H1 (cell line): ENCODE measurements at regions not wholly inside any gene's neighbourhood (a gene's known extent, or its start where the extent isn't known, plus 50 kb on each side); places are given as distances from the start of the nearest gene placed in this dataset.

Experiments
- CTCF ChIA-PET: fragments of 300-600 bp; sonication (Branson Sonifier 250); formaldehyde crosslinking; loops from one replicate; lab custom pipeline; 2021; ENCODE audit not compliant: partially characterized antibody; lab: Charles Lee
- POLR2A ChIA-PET: fragments of 300-600 bp; sonication (Branson Sonifier 250); formaldehyde crosslinking; loops from one replicate; lab custom pipeline; 2021; ENCODE audit warnings: inconsistent platforms; ENCODE audit not compliant: partially characterized antibody; lab: Charles Lee
- DNase-seq, 2 experiments: peaks; one replicate each; pipeline versions ENCODE4 v3.0.0 to v3.0.0-alpha.2; 2010 to 2022; ENCODE audit warnings: low spot score in 2 of 2, low read depth in 1 of 2, mixed read lengths in 1 of 2
- FAIRE-seq: peaks from 2 replicates; lab custom pipeline; 2011; peaks lifted over from hg19 to GRCh38; lab: Jason Lieb, UNC
- H2AFZ ChIP-seq: 2 replicates; pipeline ENCODE4 v1.8.1; 2012; ENCODE audit warnings: low read length, inconsistent platforms
- H2AK5ac ChIP-seq: 2 replicates; pipeline ENCODE4 v1.6.1; 2013; ENCODE audit warnings: low read depth, low read length
- H2BK120ac ChIP-seq: replicated peaks from 2 replicates; pipeline ENCODE3; 2013; ENCODE audit warnings: low read depth, low read length, inconsistent platforms
- H2BK12ac ChIP-seq: 2 replicates; pipeline ENCODE4 v1.6.1; 2013; ENCODE audit warnings: low read depth, low read length
- H2BK15ac ChIP-seq: 2 replicates; pipeline ENCODE4 v1.6.1; 2013; ENCODE audit warnings: low read length
- H2BK20ac ChIP-seq: 2 replicates; pipeline ENCODE4 v1.6.1; 2013; ENCODE audit warnings: low read length
- H2BK5ac ChIP-seq: 2 replicates; pipeline ENCODE4 v1.6.1; 2013; ENCODE audit warnings: low read depth, low read length
- H3K14ac ChIP-seq: 2 replicates; pipeline ENCODE4 v1.6.1; 2013; ENCODE audit warnings: inconsistent platforms; ENCODE audit not compliant: insufficient read length
- H3K18ac ChIP-seq: 2 replicates; pipeline ENCODE4 v1.6.1; 2013; ENCODE audit warnings: low read length; ENCODE audit errors: extremely low read depth
- H3K23ac ChIP-seq: 2 replicates; pipeline ENCODE4 v1.6.1; 2013; ENCODE audit warnings: inconsistent platforms; ENCODE audit not compliant: insufficient read length
- H3K23me2 ChIP-seq: 2 replicates; pipeline ENCODE4 v1.6.1; 2013; ENCODE audit warnings: low read depth, low read length
- H3K27ac ChIP-seq: 2 replicates; pipeline ENCODE4 v1.6.1; 2011; ENCODE audit warnings: low read depth, low read length, inconsistent platforms
- H3K27me3 ChIP-seq, 4 experiments: replicated peaks in 1 of 4; 1 replicate in 1 of 4; 2 replicates in 3 of 4; pipeline versions ENCODE4 v1.6.1 to v1.8.1; 2011 to 2013; ENCODE audit warnings: low read length in 3 of 4, mild to moderate bottlenecking in 3 of 4, inconsistent platforms in 2 of 4, mixed read lengths in 2 of 4, moderate library complexity in 1 of 4; ENCODE audit not compliant: control insufficient read depth in 3 of 4, insufficient read depth in 3 of 4; ENCODE audit errors: extremely low read depth in 1 of 4
- H3K36me3 ChIP-seq, 4 experiments: 2 replicates each; pipeline versions ENCODE4 v1.6.1 to v1.8.1; 2011 to 2013; ENCODE audit warnings: mild to moderate bottlenecking in 4 of 4, low read length in 3 of 4, moderate library complexity in 2 of 4, control low read depth in 1 of 4, inconsistent platforms in 1 of 4; ENCODE audit not compliant: insufficient read depth in 4 of 4, control insufficient read depth in 2 of 4
- H3K4ac ChIP-seq: replicated peaks from 2 replicates; pipeline ENCODE3; 2013; ENCODE audit warnings: low read length, low read depth, mixed read lengths, inconsistent platforms; ENCODE audit not compliant: insufficient read length
- H3K4me1 ChIP-seq, 4 experiments: replicated peaks in 1 of 4; 1 replicate in 1 of 4; 2 replicates in 3 of 4; pipeline versions ENCODE4 v1.6.1 to v1.8.1; 2011 to 2013; ENCODE audit warnings: low read length in 3 of 4, inconsistent platforms in 2 of 4, mixed read lengths in 1 of 4; ENCODE audit not compliant: insufficient read depth in 4 of 4, control insufficient read depth in 3 of 4
- H3K4me2 ChIP-seq, 2 experiments: 2 replicates each; pipeline versions ENCODE4 v1.6.1 to v1.8.1; 2011 to 2013; ENCODE audit warnings: low read depth in 2 of 2, low read length in 2 of 2, control low read depth in 1 of 2, inconsistent platforms in 1 of 2, mild to moderate bottlenecking in 1 of 2; ENCODE audit not compliant: insufficient read depth in 1 of 2
- H3K4me3 ChIP-seq, 4 experiments: fragments of 200-600, 300-600 bp in 1 of 4; sonication (generic), shearing (Covaris generic), sonication (Bioruptor Twin) in 1 of 4; 2 replicates each; pipeline versions ENCODE4 v1.5.1 to v1.8.1; 2011 to 2016; ENCODE audit warnings: low read length in 4 of 4, low read depth in 3 of 4, control low read depth in 2 of 4, inconsistent platforms in 2 of 4, mild to moderate bottlenecking in 2 of 4, mixed read lengths in 1 of 4, moderate library complexity in 1 of 4; ENCODE audit not compliant: insufficient read depth in 2 of 4; ENCODE audit errors: extremely low read depth in 1 of 4
- H3K56ac ChIP-seq: replicated peaks from 2 replicates; pipeline ENCODE3; 2013; ENCODE audit warnings: low read depth, mild to moderate bottlenecking, mixed read lengths, low read length, inconsistent platforms; ENCODE audit not compliant: insufficient read length
- H3K79me1 ChIP-seq: 2 replicates; pipeline ENCODE4 v1.6.1; 2013; ENCODE audit warnings: low read depth, low read length, control low read depth
- H3K79me2 ChIP-seq, 2 experiments: 2 replicates each; pipeline versions ENCODE4 v1.6.1 to v1.8.1; 2012 to 2013; ENCODE audit warnings: low read length in 2 of 2, mild to moderate bottlenecking in 2 of 2, inconsistent platforms in 1 of 2; ENCODE audit not compliant: insufficient read depth in 2 of 2, control insufficient read depth in 1 of 2
- H3K9ac ChIP-seq, 4 experiments: replicated peaks in 1 of 4; 1 replicate in 1 of 4; 2 replicates in 3 of 4; pipeline versions ENCODE4 v1.6.1 to v1.8.1; 2011 to 2013; ENCODE audit warnings: low read depth in 3 of 4, low read length in 3 of 4, control low read depth in 2 of 4, mild to moderate bottlenecking in 2 of 4, moderate library complexity in 2 of 4, inconsistent platforms in 1 of 4; ENCODE audit errors: extremely low read depth in 1 of 4
- H3K9me3 ChIP-seq, 2 experiments: 2 replicates each; pipeline versions ENCODE4 v1.6.1 to v1.8.1; 2012 to 2013; ENCODE audit warnings: mild to moderate bottlenecking in 2 of 2, moderate library complexity in 2 of 2, control low read depth in 1 of 2, inconsistent platforms in 1 of 2, low read depth in 1 of 2, low read length in 1 of 2, mixed read lengths in 1 of 2; ENCODE audit not compliant: insufficient read depth in 2 of 2
- H4K20me1 ChIP-seq, 2 experiments: replicated peaks in 1 of 2; 2 replicates each; pipeline versions ENCODE3 to v1.8.1; 2011 to 2013; ENCODE audit warnings: inconsistent platforms in 2 of 2, low read length in 2 of 2, mild to moderate bottlenecking in 1 of 2; ENCODE audit not compliant: insufficient read depth in 2 of 2, control insufficient read depth in 1 of 2
- H4K5ac ChIP-seq: 2 replicates; pipeline ENCODE4 v1.6.1; 2013; ENCODE audit warnings: low read length, low read depth, mixed read lengths, inconsistent platforms; ENCODE audit not compliant: insufficient read length
- H4K8ac ChIP-seq: 2 replicates; pipeline ENCODE4 v1.8.0; 2013; ENCODE audit warnings: mild to moderate bottlenecking, moderate library complexity, low read length, inconsistent platforms; ENCODE audit not compliant: insufficient read depth; ENCODE audit errors: extremely low read depth
- H4K91ac ChIP-seq: replicated peaks from 2 replicates; pipeline ENCODE3; 2013; ENCODE audit warnings: low read length, mixed read lengths, inconsistent platforms; ENCODE audit not compliant: insufficient read length
- ASH2L ChIP-seq: fragments of 200-600, 300-600 bp; sonication (generic); IDR thresholded peaks from one replicate; pipeline ENCODE4 v1.7.1; 2017; ENCODE audit warnings: low read length
- BCL11A ChIP-seq, 2 experiments: IDR thresholded peaks; one replicate each; pipeline ENCODE4 v1.6.1; 2011; ENCODE audit warnings: low read depth in 2 of 2, low read length in 2 of 2, mild to moderate bottlenecking in 2 of 2
- CEBPB ChIP-seq: IDR thresholded peaks from 2 replicates; pipeline ENCODE4 v1.6.1; 2012; ENCODE audit warnings: low read depth, low read length
- EGR1 ChIP-seq: IDR thresholded peaks from 2 replicates; pipeline ENCODE4 v1.6.1; 2011; ENCODE audit warnings: low read depth, low read length, borderline replicate concordance
- GTF2F1 ChIP-seq: IDR thresholded peaks from 2 replicates; pipeline ENCODE4 v1.6.1; 2012; ENCODE audit warnings: low read depth, low read length, improper control_type of control experiment, borderline replicate concordance
- NANOG ChIP-seq: IDR thresholded peaks from 2 replicates; pipeline ENCODE4 v1.6.1; 2011; ENCODE audit warnings: low read length, low read depth, mild to moderate bottlenecking, inconsistent platforms; ENCODE audit not compliant: insufficient read depth, poor library complexity, severe bottlenecking
- SIN3A ChIP-seq, 2 experiments: IDR thresholded peaks in 1 of 2; conservative IDR thresholded peaks in 1 of 2; 2 replicates each; pipeline ENCODE4 v1.6.1; 2011 to 2012; ENCODE audit warnings: low read length in 2 of 2, improper control_type of control experiment in 1 of 2, low read depth in 1 of 2, mild to moderate bottlenecking in 1 of 2
- SIX5 ChIP-seq: IDR thresholded peaks from 2 replicates; pipeline ENCODE4 v1.6.1; 2011; ENCODE audit warnings: mild to moderate bottlenecking, low read depth, low read length
- TAF7 ChIP-seq: optimal IDR thresholded peaks from 2 replicates; pipeline ENCODE3; 2011; ENCODE audit warnings: low read depth, mild to moderate bottlenecking, inconsistent platforms, low read length, moderate library complexity, borderline replicate concordance
- TBP ChIP-seq: IDR thresholded peaks from 2 replicates; pipeline ENCODE4 v1.6.1; 2011; ENCODE audit warnings: low read depth, low read length, improper control_type of control experiment
- TEAD4 ChIP-seq: IDR thresholded peaks from 2 replicates; pipeline ENCODE4 v1.6.1; 2012; ENCODE audit warnings: low read depth, low read length, inconsistent platforms, mixed read lengths
- WGBS, 2 experiments: shearing (Covaris generic) in 1 of 2; methylation state at CpG; one replicate each; pipeline versions ENCODE4 v1.1.6 to v1.1.7; 2013 to 2015; ENCODE audit warnings: low lambda C conversion rate in 2 of 2, mixed read lengths in 2 of 2, inconsistent platforms in 1 of 2, low coverage in 1 of 2, missing lambda C conversion rate in 1 of 2; ENCODE audit not compliant: insufficient replicate concordance in 2 of 2, insufficient coverage in 1 of 2, insufficient read length in 1 of 2; ENCODE audit errors: extremely low coverage in 1 of 2, missing lambda C conversion rate in 1 of 2; 5-methylcytosine and 5-hydroxymethylcytosine counted together
- TF ChIP-seq, protein P1 (sequence below): IDR thresholded peaks from 2 replicates; pipeline ENCODE4 v1.6.1; 2012; ENCODE audit warnings: low read length, inconsistent platforms

DNA sequence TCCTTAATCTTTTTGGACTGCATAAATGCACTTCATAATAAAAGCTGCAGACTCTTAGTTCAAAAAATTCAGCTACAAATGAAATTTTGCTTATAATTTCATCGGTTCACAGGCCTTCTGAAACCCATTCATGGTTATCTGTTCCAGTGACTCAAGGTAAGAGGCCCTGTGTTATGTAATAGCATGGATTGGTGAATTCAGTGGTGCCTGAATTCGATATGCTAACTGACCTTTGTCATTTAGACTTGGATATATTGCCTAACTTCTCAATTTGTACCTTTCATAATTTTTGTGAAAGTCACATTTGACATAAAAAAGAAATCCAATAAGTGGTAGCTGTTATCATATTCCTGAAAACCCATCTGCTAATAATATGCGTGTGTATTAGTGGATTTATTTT, 349.9 kb upstream of the KIRREL3 start:
- H3K4me3 ChIP-seq = no peak overlapping the region
- H3K27me3 ChIP-seq = no peaks in the 10 kb centered on the region
- POLR2A ChIA-PET = interaction anchor here (0.5 kb wide), 1 partner anchor 1068 kb away, joined by 3 read pairs; no protein-coding TSS in a partner anchor
- no peaks in the 10 kb centered on the region for H3K36me3 ChIP-seq
- no peak overlapping the region for H3K4me2 ChIP-seq
- WGBS, 2 experiments = 92% methylated on average over 3 of the region's 3 CpGs; no CpG with 5 or more reads in 1 of the 2 experiments
- H2BK15ac ChIP-seq = no peak overlapping the region
- H3K9ac ChIP-seq = no peak overlapping the region
- H3K79me2 ChIP-seq = no peaks in the 10 kb centered on the region
- no peak for TF ChIP-seq BCL11A (IDR thresholded peaks at IDR 0.05; ENCODE audit: low read depth in 2 of 2, low read length in 2 of 2)
- TF ChIP-seq, protein P1, sequence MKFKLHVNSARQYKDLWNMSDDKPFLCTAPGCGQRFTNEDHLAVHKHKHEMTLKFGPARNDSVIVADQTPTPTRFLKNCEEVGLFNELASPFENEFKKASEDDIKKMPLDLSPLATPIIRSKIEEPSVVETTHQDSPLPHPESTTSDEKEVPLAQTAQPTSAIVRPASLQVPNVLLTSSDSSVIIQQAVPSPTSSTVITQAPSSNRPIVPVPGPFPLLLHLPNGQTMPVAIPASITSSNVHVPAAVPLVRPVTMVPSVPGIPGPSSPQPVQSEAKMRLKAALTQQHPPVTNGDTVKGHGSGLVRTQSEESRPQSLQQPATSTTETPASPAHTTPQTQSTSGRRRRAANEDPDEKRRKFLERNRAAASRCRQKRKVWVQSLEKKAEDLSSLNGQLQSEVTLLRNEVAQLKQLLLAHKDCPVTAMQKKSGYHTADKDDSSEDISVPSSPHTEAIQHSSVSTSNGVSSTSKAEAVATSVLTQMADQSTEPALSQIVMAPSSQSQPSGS = no peak
- no peak for TF ChIP-seq NANOG
- TF ChIP-seq EGR1 = no peak
- TF ChIP-seq CEBPB = no peak
- TF ChIP-seq ASH2L = no peak
- TF ChIP-seq TBP = no peak
- TF ChIP-seq GTF2F1 = no peak
- TF ChIP-seq TAF7 = no peak
- TF ChIP-seq SIN3A (conservative IDR thresholded peaks at IDR 0.05 in 1 of 2, IDR thresholded peaks at IDR 0.05 in 1 of 2; ENCODE audit: low read depth in 1 of 2, low read length in 2 of 2) = no peak
- TF ChIP-seq TEAD4 = no peak
- TF ChIP-seq SIX5 = no peak
- H4K20me1 ChIP-seq = no peaks in the 10 kb centered on the region
- H3K56ac ChIP-seq = no peak overlapping the region
- CTCF ChIA-PET = no interaction called here
- H3K18ac ChIP-seq = no peak overlapping the region
- no peaks in the 10 kb centered on the region; a peak in 1 of 7 replicates for H3K4me1 ChIP-seq
- no peak overlapping the region for H2AK5ac ChIP-seq
- no peak overlapping the region for H2BK120ac ChIP-seq
- H3K4ac ChIP-seq = no peak overlapping the region
- H3K23me2 ChIP-seq = no peaks in the 10 kb centered on the region
- no peak overlapping the region for H2BK5ac ChIP-seq
- H2AFZ ChIP-seq = no peak overlapping the region
- H3K14ac ChIP-seq = no peak overlapping the region
- FAIRE-seq = no peak
- peaks cover 17 to 21% of the 10 kb centered on the region in 2 experiments for H3K9me3 ChIP-seq
- no peak overlapping the region for H4K8ac ChIP-seq
- no peak overlapping the region for H2BK12ac ChIP-seq
- no peak overlapping the region for H4K91ac ChIP-seq
- no peak overlapping the region for H3K23ac ChIP-seq
- no peaks in the 10 kb centered on the region for H3K79me1 ChIP-seq
- no peak overlapping the region for H4K5ac ChIP-seq
- no peak overlapping the region for H3K27ac ChIP-seq
- H2BK20ac ChIP-seq = no peak overlapping the region
- no peak for DNase-seq
